Stimulated activated CD4-positive, alpha-beta T cell treated with anti-CD3 and anti-CD28 coated beads, Interleukin-2, amount 100 ng/mL, for 24 hours (primary cell): ENCODE measurements at regions not wholly inside any gene's neighbourhood (a gene's known extent, or its start where the extent isn't known, plus 50 kb on each side); places are given as distances from the start of the nearest gene placed in this dataset.
"Not testable (repeated sequence)": the region's sequence is repeated elsewhere in the genome, so short reads cannot be mapped to it uniquely, and the experiment has no call there.

Source experiments
- DNase-seq, 2 donors: peaks; one replicate each; pipeline ENCODE4 v3.0.0-alpha.2; 2020

DNA sequence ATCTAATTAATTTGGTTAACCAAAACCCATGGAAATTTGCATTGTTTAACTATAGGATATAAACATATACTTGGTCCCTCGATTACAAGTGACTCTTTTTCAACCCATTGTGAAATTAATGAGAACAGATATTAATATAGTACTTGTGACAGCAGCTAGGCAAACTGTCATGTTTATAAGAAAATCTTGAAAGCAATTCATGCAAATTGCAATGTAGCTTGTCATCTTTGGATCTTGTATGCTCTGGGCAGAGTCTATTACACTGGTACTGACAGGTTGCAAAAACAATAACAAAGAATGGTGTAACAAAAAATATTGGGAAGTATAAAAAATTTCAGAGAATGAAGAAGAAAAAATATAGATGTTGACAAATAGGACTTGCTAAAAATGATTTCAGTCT, 941.0 kb downstream of the DNAH5 start:
- no peak for DNase-seq

GRCh38 chr5:12999667-13000066, 944.8 kb downstream of the DNAH5 start:
- no peak for DNase-seq

- DNase-seq, result no peak
Observed at GRCh38 chr5:12985142-12985541, 959.3 kb downstream of the DNAH5 start.

GRCh38 chr5:12974856-12975255, 969.6 kb downstream of the DNAH5 start:
- DNase-seq, result no peak

DNA sequence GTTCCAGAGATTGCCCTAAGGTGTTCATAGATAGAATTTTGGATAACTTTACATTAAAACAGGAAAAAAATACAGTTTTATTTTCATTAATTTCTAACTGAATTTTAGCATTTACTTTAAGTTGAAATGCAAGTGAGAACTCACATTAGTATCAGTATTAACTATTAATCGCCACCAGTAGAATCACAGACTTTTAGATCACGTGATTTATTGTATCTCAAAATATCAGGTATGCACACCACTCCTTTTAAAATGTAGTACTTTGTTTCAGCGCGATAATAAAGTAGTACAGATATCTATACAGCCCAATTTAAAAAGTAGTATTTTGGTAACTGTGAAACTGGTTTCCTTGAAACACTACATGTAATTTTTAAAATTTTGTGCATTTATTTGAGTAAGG, 978.7 kb downstream of the DNAH5 start:
- no peak for DNase-seq

GRCh38 chr5:12959713-12960112, 984.8 kb downstream of the DNAH5 start:
- no peak for DNase-seq

DNA sequence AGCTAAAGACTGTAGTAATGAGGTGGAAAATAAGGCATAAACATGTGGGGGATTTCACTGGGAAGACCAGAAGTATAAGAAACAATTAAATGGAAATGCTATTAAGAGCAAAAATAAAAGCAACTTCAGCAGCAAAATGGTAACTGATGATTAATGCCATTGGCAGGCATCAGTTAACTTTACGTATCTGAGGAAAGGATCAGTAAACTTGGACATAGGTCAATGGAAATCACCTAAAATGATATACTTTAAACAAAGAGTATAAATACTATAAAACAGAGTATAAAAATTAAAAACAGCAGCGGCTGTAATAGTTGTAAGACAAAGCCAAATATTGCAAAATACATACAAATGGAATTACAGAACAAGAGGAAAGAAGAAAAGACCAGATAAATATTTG, 992.1 kb downstream of the DNAH5 start:
- DNase-seq, result no peak

DNA sequence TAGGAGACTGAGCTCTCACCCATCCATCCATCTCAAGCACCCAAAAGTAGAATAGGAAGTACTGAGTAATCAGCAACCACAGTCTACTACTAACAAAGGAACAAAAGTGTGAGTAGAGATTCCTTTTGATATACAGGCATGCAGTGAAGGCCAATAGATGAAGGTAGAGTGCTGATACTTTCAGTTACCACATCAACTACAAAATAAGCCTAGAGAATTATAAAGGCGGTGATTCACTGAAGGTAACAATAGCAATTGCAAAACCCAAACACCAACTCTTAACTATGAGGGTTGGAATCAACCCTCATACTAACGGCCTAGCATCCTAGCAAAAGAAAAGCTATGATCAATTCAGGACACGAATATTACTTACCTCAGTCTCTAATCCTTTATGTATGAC, 992.6 kb downstream of the DNAH5 start:
- no peak for DNase-seq

DNA sequence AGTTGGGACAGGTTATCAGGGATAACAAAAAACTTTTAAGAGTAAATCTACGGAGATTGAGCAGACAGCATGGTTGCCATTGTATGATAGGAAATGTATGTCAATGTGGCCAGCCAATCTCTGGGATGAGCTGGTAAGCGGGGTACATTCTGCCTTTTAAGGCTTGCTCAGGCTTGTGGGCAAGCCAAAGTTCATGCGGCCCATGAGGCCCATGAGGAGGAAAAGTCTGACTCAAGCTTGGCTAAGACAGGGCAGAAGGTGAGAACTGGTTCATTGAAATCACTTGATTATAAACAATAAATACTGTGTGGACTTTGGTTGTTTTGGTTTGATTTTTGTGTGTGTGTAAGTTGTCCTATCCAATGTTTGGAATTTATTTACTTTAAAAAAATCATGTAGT, 997.1 kb downstream of the DNAH5 start:
- no peak for DNase-seq

DNA sequence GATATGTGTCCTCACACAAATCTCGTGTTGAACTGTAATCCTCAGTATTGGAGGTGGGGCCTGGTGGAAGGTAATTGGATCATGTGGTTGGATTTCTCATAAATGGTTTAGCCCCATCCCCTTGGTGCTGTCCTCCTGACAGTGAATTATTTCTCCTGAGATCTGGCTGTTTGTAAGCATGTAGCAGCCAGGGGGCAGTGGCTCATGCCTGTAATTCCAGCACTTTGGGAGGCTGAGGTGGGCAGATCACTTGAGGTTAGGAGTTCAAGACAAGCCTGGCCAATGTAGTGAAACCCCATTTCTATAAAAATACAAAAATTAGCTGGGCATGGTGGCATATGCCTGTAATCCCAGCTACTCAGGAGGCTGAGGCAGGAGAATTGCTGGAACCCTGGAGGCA, 999.0 kb downstream of the DNAH5 start:
- DNase-seq, result not testable (repeated sequence)

DNA sequence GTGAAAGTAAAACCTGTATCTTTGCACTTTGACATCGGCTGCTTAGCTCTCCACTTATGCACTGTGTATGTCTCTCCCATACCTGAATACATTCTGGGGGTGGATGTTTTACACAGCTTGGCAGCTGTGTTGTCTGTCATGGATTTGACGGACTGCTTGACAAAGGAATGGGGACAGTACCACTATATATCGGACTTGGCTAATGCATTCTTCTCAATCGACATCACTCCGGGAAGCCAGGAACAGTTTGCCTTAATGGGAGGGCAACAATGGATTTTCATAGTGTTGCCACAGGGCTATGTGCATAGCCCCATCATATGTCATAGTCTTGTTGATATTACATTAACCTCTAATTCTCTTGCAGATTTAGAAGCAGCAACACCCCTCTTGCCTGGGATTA, 1008.3 kb downstream of the DNAH5 start:
- no peak for DNase-seq

DNA sequence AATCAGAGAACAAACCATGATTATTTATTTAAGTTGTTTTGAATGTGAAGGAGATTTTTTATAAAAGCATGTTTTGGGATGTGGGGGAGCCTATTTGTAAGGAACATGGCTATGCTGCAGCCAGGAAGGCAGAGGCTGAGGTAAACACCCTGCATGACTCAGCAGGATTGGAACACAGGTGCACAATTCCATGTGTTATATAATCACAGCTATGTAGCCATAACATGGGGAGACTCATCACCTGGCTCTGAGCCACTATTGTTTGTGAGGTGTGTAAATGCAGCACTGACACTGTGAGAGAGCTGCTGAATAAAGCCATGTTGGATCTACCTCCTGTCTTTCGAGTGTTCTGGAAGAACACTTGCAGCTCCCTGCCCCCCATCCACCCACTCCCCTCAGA, 1009.8 kb downstream of the DNAH5 start:
- DNase-seq, result no peak

DNA sequence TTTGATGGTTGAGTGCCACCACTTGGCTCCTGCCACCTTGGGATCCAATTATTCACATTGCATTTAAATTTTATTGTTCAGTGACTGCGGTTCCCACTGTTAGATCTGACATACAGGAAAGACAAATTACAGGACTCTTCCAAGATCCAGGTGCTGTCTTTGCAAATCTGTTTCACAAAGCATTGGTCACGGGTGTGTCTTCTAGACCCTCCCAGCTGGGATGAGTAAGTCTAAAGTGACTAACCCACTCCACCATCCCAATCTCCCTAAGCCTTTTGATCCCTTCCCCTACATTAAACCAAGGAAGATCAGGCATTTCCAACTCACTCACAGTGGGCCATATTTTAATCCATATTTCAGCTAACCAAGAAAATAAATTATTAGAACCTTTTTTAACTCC, 1016.3 kb upstream of the CTNND2 start:
- DNase-seq, result no peak

GRCh38 chr5:12911156-12911555, 1006.9 kb upstream of the CTNND2 start:
- no peak for DNase-seq

DNA sequence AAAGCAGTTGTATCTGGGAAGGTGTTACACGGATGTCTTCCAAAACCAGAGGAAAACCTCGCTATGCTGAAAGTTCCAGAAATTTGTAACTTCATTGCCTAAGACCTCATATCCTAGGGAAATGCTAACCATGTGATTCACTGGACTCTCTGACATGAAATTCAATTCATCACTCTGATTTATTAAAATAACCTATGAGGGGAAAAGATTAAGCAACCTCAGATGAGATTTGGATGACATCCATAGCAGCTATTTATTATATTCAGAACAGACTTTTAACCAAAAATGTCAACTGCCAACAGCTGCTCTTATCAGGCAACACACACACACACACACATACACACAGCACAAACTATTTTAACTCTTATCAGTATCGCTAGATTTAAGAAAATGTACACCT, 1006.4 kb upstream of the CTNND2 start:
- DNase-seq, result no peak

GRCh38 chr5:12902611-12903010, 998.4 kb upstream of the CTNND2 start:
- no peak for DNase-seq

DNA sequence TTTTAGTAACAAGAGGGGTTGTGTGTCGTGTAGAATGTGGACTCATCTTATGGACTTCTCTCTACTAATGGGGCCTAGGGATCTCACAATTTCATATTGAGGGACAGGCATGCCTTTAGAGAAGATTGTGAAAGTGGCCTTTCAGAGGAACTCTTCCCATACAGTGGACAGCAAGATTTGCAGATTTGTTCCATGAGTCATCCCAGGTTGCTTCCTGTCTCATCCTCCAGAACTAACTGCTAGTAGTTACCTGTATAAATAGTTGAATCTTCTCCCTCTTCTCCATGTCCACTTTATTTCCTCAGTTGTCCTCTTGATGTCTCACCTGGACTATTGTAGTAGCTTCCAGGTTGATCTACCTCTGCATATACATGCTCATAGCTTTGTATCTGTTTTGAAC, 997.5 kb upstream of the CTNND2 start:
- no peak for DNase-seq

DNA sequence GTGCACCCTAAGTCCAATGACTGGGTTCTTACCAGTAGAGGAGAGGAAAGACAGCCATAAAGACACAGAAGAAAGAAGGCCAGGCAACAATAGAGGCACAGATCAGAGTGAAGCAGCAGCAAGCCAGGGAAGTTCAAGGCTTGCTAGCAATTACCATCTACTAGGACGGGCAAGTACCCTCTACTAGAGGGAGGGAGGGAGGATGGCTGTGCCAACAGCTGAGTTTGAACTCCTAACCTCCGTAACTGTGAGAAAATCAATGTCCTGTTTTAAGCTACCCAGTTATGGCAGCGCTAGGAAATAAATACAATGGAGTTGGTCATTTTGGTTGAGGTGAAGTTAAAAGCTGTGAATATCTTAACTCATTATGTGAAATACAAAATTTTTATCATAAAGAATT, 991.8 kb upstream of the CTNND2 start:
- no peak for DNase-seq

DNA sequence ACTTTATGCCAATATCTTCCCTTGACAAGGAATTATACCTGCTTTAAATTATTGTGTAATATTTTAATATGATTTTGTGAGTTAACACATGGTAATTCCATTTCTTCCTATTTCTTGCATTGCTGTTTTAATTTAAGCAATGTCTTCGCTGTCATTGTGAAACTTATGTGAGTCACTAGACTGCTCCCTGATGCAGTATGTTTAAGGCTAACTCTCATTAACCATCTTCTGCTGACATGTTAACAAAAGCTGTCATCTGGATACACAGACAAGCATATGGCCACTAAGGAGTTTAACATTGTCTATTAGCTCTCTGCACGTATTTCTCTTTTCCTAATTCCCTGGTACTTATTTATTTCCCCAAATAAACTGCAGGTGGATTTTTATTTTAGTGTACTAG, 980.8 kb upstream of the CTNND2 start:
- DNase-seq, result no peak

GRCh38 chr5:12883395-12883794, 979.1 kb upstream of the CTNND2 start:
- no peak for DNase-seq

DNA sequence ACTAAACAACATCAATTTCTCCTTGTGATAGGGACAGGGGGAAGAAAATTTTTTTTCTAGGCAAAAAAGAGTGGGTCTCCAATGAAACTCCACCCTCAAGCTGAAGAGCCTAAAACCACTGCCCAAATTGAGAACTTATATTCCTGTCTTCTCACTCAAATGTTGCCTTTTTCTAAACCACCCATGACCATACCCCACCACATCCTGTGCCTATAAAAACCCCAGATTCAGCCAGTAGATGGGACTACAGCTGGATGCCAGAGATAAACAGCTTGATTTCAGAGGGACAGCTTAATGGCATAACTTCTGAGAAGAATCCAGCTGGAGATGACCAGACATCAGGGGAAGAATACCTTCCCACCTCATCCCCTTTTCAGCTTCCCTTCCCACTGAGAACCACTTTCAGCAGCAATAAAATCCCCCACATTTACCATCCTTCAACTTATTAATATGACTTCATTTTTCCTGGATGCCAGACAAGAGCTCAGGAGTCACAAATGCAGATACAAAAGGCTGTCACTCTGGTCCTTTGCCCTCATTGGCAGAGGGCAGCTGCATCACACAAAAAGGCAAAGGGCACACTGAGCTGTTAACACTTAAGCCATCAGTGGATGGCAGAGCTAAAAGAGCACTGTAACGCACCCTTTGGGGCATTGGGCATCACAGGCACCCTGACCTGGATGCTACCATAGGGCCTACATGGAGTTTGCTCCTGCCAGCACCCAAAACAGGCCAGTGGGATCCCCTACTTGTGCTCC, 972.5 kb upstream of the CTNND2 start:
- DNase-seq, result no peak

DNA sequence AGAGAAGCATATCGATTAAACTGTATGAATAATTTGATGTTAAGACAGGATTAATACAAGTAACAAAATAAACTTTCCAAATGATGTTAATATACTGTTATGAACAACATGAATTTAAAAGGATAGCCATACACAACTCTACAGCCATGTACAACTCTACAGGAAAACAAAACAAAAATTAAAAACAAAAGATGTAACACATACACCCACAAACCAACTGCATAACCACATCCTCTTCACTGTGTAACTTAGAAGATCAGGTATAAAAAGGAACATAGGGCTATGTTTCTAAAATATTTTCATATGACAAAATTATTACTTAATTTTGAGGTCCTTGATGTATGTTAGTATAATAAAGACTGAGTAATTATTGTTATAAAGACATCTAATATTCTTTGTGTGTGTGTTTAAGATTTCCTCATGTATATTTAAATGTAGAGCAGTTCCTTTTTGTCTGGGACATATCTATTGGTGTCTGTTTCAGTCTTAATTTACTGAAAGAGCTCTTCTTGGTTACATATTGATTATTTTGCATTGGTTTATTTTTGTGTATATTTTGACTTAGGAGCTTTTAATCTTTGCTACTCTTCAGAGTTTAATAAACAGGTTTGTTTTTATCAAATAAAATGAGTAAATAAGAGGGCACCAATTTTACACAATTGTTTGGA, 966.8 kb upstream of the CTNND2 start:
- DNase-seq, result no peak

- no peak for DNase-seq
Observed at GRCh38 chr5:12865529-12865928, 961.3 kb upstream of the CTNND2 start.

DNA sequence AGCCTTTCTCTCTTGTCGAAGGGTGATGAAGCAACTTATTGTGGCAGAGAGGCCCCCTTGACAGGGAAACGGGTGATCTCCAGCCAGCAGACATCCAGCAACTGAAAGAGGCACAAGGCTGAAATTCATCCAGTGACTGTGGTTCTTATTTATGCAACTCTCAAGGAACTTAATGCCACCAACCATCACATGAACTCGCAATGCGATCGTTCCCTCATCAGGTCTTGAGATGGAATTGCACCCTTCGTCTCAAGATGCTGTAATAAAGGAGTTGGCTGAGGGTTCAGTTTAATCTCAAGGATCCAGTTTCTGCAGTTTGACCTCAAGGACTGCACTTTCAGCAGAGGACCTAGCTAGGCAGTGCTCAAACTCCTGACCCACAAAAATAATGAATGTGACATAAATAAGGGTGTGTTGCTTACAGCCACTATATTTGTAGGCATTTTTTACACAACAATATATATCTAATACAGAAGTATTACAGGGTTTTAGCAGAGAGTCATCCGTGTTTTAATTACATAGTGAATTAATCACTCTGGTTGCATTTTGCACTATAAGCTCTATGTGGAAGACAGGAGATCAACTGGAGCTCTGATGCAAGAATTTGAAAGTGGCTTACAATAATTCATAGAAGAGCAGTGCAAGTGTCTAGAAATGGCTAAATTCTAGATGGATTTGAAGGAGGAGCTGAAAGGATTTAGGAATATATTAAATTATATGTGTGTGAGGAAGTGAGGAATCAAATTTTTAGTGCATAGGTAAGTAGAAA, 957.8 kb upstream of the CTNND2 start:
- no peak for DNase-seq
